ENCODE measurements at regions not wholly inside any gene's neighbourhood (a gene's known extent, or its start where the extent isn't known, plus 50 kb on each side); places are given as distances from the start of the nearest gene placed in this dataset.

DNA sequence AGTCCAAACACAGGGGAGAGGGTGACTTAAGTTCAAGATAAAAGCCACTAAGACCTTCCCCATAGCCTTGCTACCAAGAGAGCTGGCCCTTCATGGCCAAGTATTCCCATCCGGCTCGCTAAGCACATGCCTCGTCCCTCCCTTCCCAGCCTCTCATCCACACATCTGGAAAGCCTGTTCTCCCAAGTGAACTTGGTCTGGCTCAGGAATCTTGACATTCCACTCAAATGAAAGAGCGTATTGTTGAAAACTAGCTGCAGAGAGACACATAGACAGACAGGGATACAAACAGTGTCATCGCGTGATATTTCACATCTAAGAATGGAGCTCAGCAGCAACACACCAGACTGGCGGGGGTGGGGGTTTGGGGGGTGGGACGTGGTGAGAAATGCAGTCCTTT is 182.8 kb upstream of the FOXQ1 start:
- DNase-seq (ENCODE audit: extremely low read depth in 1 of 11, low read depth in 9 of 11, low spot score in 4 of 11) = no peak

- DNase-seq (ENCODE audit: extremely low read depth in 1 of 11, low read depth in 9 of 11, low spot score in 4 of 11) = no peak
Observed at GRCh38 chr6:1127597-1128288, 184.2 kb upstream of the FOXQ1 start.

DNA sequence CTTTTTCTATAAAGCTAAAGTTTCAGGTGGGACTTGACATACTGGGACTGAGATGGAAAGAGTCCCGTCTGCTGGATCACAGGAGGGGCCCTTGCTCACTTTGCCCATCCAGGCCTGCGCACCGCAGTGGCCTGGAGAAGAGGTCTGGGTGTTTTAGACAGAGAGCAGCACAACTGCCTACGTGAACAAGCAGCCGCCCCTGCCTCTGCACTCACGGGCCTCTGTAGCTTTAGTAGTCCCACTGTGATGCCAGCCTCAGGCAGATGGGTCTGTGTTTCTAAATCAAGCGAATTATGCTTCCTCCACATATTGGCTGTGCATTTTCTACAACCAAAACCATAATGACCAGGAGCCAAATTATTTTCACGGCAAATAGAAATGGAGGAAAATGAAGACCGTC is 184.8 kb upstream of the FOXQ1 start:
- DNase-seq (ENCODE audit: extremely low read depth in 1 of 11, low read depth in 9 of 11, low spot score in 4 of 11) = no peak

GRCh38 chr6:1126036-1126435 is 185.9 kb upstream of the FOXQ1 start:
- DNase-seq (ENCODE audit: extremely low read depth in 1 of 11, low read depth in 9 of 11, low spot score in 4 of 11) = no peak

DNA sequence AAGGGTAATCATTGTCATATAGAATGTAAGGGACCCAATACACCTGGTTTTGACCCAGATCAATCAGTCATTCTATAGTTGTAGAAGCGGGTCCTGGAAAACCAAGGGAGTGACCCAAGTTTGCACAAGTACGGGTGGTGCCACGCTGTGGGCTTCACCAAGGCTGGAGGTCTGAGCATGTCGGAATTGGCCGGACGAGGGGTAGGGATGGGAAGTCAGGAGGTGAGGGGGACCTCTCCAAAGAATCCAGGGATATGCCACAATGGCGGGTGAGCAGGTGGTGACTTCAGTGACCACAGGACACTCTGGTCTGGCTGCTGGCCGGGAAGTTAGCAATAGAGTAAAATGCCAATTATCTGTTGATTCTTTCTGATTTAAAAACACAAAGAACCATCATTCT is 186.6 kb upstream of the FOXQ1 start:
- DNase-seq (ENCODE audit: extremely low read depth in 1 of 11, low read depth in 9 of 11, low spot score in 4 of 11) = no peak

GRCh38 chr6:1124885-1125284 is 187.0 kb upstream of the FOXQ1 start:
- no peak for DNase-seq (ENCODE audit: extremely low read depth in 1 of 11, low read depth in 9 of 11, low spot score in 4 of 11)

DNA sequence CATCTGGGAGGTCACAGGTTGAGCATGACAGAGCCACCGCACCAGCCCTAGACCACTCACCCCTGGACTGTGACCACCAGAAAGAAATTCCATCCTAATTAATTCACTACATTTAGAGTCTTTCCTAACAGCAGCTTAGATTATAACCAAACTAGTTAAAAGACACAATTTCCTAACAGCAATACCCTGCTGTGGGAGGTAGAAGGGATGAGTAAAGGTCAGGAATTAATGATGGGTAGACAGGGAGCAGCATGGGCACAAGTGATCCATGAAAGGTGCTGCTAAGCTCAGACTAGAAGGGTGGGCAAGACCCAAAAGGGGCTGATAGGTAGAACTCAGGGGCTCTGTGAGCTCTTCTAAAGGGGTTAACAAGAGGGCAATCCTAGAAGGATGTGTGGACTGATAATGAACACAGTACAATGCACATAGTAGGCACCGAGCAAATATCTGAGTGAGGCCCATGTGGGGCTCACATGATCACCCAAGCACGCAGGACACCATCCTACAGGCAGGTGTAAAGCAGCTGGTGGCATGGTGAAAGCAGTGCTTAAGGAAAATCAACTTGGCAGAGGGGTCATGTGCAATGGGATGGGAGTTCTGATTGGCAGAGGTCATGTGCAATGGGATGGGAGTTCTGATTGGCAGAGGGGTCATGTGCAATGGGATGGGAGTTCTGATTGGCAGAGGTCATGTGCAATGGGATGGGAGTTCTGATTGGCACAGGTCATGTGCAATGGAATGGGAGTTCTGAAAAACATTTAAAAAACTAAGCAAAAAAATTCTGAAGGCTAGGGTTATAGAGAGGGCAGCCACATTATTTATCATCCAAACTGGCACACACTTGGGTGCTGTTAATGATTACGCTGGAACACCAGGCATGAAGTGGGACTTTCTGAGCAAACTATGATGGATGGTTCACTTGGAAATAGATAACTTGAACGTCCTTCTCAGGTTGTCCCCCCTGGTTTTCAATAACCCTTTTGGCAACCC is 188.2 kb upstream of the FOXQ1 start:
- DNase-seq (ENCODE audit: extremely low read depth in 1 of 11, low read depth in 9 of 11, low spot score in 4 of 11) = no peak

DNA sequence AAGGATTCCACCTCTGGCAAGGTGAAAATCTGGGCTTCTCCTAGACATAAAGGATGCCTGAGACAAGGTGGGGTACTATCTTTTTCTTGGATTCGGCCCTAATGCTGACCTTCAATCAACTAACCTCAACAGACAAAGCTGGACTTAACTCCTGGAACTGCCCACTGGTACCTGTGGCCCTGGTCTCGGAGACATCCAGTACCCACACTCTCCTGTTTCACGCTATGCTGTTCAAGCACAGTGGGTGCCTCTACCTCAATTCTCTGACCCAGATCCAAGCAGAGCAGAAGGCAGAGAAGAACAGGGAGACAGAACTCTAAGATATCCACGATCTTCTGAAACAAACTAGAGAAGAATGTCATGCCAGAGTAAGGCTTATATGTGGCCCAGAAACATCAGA is 189.8 kb upstream of the FOXQ1 start:
- no peak for DNase-seq (ENCODE audit: extremely low read depth in 1 of 11, low read depth in 9 of 11, low spot score in 4 of 11)

- DNase-seq (ENCODE audit: extremely low read depth in 1 of 11, low read depth in 9 of 11, low spot score in 4 of 11) = no peak
Observed at GRCh38 chr6:1118287-1118647, 193.6 kb upstream of the FOXQ1 start.

- no peak for DNase-seq (ENCODE audit: extremely low read depth in 1 of 11, low read depth in 9 of 11, low spot score in 4 of 11)
Observed at GRCh38 chr6:1117530-1118286, 194.2 kb upstream of the FOXQ1 start.

GRCh38 chr6:1116149-1116548 is 195.7 kb upstream of the FOXQ1 start:
- DNase-seq (ENCODE audit: extremely low read depth in 1 of 11, low read depth in 9 of 11, low spot score in 4 of 11) = no peak

DNA sequence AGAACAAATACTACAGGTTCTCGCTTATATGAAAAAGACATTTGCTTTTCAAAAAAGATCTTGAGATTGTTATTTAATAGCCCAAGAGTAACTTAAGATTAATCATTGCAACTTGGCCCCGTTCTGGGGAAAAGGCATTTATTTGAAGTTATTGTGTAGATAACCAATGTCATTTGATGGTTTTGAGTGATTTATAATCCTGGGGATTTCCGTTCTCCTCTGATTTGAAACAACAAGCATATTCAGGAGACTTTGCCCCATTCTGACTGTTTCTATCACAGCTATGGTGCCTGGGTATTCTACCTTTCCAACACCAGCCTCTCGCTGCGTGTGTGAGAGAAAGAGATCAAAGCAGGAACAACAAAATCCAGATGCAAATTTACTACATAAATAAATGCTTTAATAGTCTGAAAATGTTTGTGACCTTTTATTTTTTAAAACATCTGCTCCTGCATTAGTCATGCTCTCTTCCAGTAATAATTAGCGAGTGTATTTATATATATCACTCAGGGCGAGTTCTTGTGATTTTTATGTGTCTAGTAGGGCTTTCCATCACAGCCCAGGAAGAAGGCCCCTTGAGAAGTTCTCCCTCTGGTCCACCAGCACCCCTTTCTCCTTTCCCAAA is 197.9 kb upstream of the FOXQ1 start:
- no peak for DNase-seq (ENCODE audit: extremely low read depth in 1 of 11, low read depth in 9 of 11, low spot score in 4 of 11)

DNA sequence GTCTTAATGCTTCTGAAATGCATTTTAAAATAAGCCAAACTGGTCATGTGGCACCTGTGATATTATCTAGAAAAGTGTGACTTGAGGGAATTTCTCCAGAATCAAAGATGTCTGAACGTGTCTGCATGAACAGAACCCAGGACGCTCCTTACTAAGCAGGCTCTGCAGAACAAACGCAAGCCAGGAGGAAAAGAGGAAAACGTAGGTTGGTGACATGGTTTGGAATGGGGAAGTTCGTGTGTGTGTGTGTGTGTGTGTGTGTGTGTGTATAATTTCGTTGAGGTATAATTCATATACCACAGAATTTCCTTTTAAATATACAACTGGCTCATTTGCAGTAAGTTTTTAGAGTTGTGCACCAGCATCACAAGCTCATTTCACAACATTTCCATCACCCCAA is 200.5 kb upstream of the FOXQ1 start:
- no peak for DNase-seq (ENCODE audit: extremely low read depth in 1 of 11, low read depth in 9 of 11, low spot score in 4 of 11)

DNA sequence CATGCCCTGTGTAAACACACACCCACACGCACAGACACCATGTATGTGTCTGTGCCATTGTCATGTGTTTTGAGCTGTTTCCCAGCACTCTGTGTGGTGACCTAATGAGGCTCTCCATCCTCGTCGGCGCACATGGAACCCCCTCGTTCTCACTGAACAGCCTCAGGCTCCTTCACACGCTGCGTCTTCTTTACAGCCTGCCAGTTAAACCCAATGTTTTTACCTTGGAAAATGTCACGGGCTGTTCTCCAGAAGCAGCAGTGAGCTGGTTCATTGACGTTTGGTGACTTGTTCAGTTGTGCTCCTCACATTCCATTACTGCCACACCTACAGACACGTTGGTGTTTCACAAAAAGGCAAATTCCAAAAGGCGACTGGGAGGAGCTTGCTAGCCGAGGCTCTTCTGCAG is 201.0 kb upstream of the FOXQ1 start:
- no peak for DNase-seq (ENCODE audit: extremely low read depth in 1 of 11, low read depth in 9 of 11, low spot score in 4 of 11)

DNA sequence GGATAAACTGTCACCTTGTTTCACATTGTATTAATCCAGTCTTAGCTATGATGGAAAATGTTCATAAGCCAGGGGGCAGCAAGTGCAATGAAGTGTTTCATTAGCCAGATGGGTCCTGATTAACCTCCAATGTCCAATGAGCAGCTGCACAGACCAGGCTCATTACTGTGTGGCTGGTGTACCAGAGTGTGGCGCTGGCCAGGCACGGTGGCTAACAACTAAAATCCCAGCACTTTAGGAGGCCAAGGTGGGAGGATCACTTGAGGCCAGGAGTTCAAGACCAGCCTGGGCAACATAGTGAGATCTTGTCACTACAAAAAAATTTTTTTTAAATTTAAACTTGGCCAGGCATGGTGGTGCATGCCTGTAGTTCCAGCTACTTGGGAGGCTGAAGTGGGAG is 201.7 kb upstream of the FOXQ1 start:
- DNase-seq (ENCODE audit: extremely low read depth in 1 of 11, low read depth in 9 of 11, low spot score in 4 of 11) = no peak

DNA sequence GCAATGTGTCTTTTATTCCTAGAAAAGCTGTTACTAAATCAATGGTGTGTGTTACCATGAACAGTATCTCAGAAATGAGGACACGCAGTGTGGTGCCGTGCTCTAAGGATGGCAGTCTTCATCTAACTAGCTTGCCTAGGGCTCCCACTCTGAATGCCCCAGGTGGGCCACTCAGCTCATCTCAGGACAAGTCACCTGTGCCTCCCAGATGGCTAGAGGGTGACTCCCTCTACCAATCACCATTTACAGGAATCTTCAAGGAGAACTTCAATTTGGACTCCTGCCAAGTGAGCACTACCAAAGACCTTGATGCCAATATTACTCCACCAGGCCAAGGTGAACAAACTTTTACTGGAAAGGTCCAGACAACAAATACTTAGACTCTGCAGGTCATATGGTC is 202.8 kb upstream of the FOXQ1 start:
- no peak for DNase-seq (ENCODE audit: extremely low read depth in 1 of 11, low read depth in 9 of 11, low spot score in 4 of 11)

GRCh38 chr6:1108198-1108597 is 203.7 kb upstream of the FOXQ1 start:
- no peak for DNase-seq (ENCODE audit: extremely low read depth in 1 of 11, low read depth in 9 of 11, low spot score in 4 of 11)

- DNase-seq (ENCODE audit: extremely low read depth in 1 of 11, low read depth in 9 of 11, low spot score in 4 of 11) = no peak
Observed at GRCh38 chr6:1107578-1107977, 204.3 kb upstream of the FOXQ1 start.

GRCh38 chr6:1105833-1106400 is 206.0 kb upstream of the FOXQ1 start:
- no peak for DNase-seq (ENCODE audit: extremely low read depth in 1 of 11, low read depth in 9 of 11, low spot score in 4 of 11)

Measured in renal cortex interstitium (tissue), 11 donors.